SK-N-SH treated with all-trans-retinoic acid at 6 μM for 48 hours (cell line): ENCODE measurements at regions not wholly inside any gene's neighbourhood (a gene's known extent, or its start where the extent isn't known, plus 50 kb on each side); places are given as distances from the start of the nearest gene placed in this dataset.

ENCODE experiments used
- ATAC-seq: fragments of 200-7000 bp; cut with Tn5 transposase; 3 replicates; pipeline ENCODE4 v1.9.1; 2020; ENCODE audit warnings: mild to moderate bottlenecking, moderate library complexity
- ARNTL ChIP-seq: fragments of 450-650 bp; formaldehyde crosslinking; IDR thresholded peaks from 2 replicates; pipeline ENCODE4 v1.5.0; 2020; ENCODE audit warnings: low read depth, mild to moderate bottlenecking, moderate library complexity, borderline replicate concordance
- BACH2 ChIP-seq: fragments of 250-450 bp; sonication (Bioruptor Pico); IDR thresholded peaks from 2 replicates; pipeline ENCODE4 v1.9.0; 2021; ENCODE audit warnings: mild to moderate bottlenecking, borderline replicate concordance
- CREB5 ChIP-seq: fragments of 250-450 bp; sonication (Bioruptor Pico); IDR thresholded peaks from 2 replicates; pipeline ENCODE4 v1.5.1; 2020; ENCODE audit warnings: low read depth, mild to moderate bottlenecking, moderate library complexity
- CSRNP3 ChIP-seq: fragments of 250-450 bp; sonication (Bioruptor Pico); IDR thresholded peaks from 2 replicates; pipeline ENCODE4 v1.5.1; 2021; ENCODE audit warnings: mild to moderate bottlenecking, moderate library complexity
- ESRRG ChIP-seq: fragments of 250-450 bp; sonication (Bioruptor Pico); IDR thresholded peaks from 2 replicates; pipeline ENCODE4 v1.6.1; 2021; ENCODE audit warnings: mild to moderate bottlenecking
- GLIS3 ChIP-seq: fragments of 250-450 bp; sonication (Bioruptor Pico); IDR thresholded peaks from 2 replicates; pipeline ENCODE4 v1.5.0; 2020; ENCODE audit warnings: mild to moderate bottlenecking, moderate library complexity
- ISL1 ChIP-seq: fragments of 250-450 bp; sonication (Bioruptor Pico); IDR thresholded peaks from 2 replicates; pipeline ENCODE4 v2.1.2; 2022; ENCODE audit warnings: mild to moderate bottlenecking, moderate library complexity
- OSR1 ChIP-seq: fragments of 250-450 bp; sonication (Bioruptor Pico); IDR thresholded peaks from 2 replicates; pipeline ENCODE4 v1.8.0; 2022; ENCODE audit warnings: moderate library complexity, mild to moderate bottlenecking, inconsistent platforms
- PATZ1 ChIP-seq: fragments of 250-450 bp; sonication (Bioruptor Pico); IDR thresholded peaks from 2 replicates; pipeline ENCODE4 v1.8.0; 2020; ENCODE audit warnings: mild to moderate bottlenecking, moderate library complexity, borderline replicate concordance
- POU6F1 ChIP-seq: fragments of 250-450 bp; sonication (Bioruptor Pico); IDR thresholded peaks from 2 replicates; pipeline ENCODE4 v1.8.0; 2021; ENCODE audit warnings: low read depth, mild to moderate bottlenecking, moderate library complexity, borderline replicate concordance
- PPARA ChIP-seq: fragments of 250-450 bp; sonication (Bioruptor Pico); IDR thresholded peaks from 2 replicates; pipeline ENCODE4 v1.5.0; 2020; ENCODE audit warnings: mild to moderate bottlenecking, borderline replicate concordance
- RARB ChIP-seq: fragments of 250-450 bp; sonication (Bioruptor Pico); IDR thresholded peaks from 2 replicates; pipeline ENCODE4 v1.8.0; 2021; ENCODE audit warnings: mild to moderate bottlenecking, moderate library complexity
- SNAI2 ChIP-seq: fragments of 250-450 bp; sonication (Bioruptor Pico); IDR thresholded peaks from 2 replicates; pipeline ENCODE4 v1.5.0; 2020; ENCODE audit warnings: mild to moderate bottlenecking, moderate library complexity
- TCF4 ChIP-seq: fragments of 250-450 bp; sonication (Bioruptor Pico); IDR thresholded peaks from 2 replicates; pipeline ENCODE4 v1.8.0; 2021; ENCODE audit warnings: mild to moderate bottlenecking, moderate library complexity, borderline replicate concordance
- TOX ChIP-seq: fragments of 250-450 bp; sonication (Bioruptor Pico); IDR thresholded peaks from 2 replicates; pipeline ENCODE4 v1.8.0; 2021; ENCODE audit warnings: mild to moderate bottlenecking, moderate library complexity, borderline replicate concordance
- TSHZ2 ChIP-seq: fragments of 250-450 bp; sonication (Bioruptor Pico); IDR thresholded peaks from 2 replicates; pipeline ENCODE4 v1.5.0; 2020; ENCODE audit warnings: mild to moderate bottlenecking, moderate library complexity
- ZC3H10 ChIP-seq: fragments of 250-450 bp; sonication (Bioruptor Pico); IDR thresholded peaks from 2 replicates; pipeline ENCODE4 v1.5.1; 2021; ENCODE audit warnings: mild to moderate bottlenecking, moderate library complexity
- ZFP3 ChIP-seq: fragments of 250-450 bp; sonication (Bioruptor Pico); IDR thresholded peaks from 2 replicates; pipeline ENCODE4 v1.5.0; 2020; ENCODE audit warnings: mild to moderate bottlenecking, moderate library complexity
- ZFP30 ChIP-seq: fragments of 450-650 bp; formaldehyde crosslinking; IDR thresholded peaks from 2 replicates; pipeline ENCODE4 v1.5.0; 2022; ENCODE audit warnings: mild to moderate bottlenecking, moderate library complexity
- ZNF565 ChIP-seq: fragments of 450-650 bp; formaldehyde crosslinking; conservative IDR thresholded peaks from 2 replicates; pipeline ENCODE4 v1.5.0; 2020; ENCODE audit warnings: low read depth, mild to moderate bottlenecking, moderate library complexity
- ZNF8 ChIP-seq: fragments of 450-650 bp; formaldehyde crosslinking; IDR thresholded peaks from 2 replicates; pipeline ENCODE4 v1.5.0; 2020; ENCODE audit warnings: mild to moderate bottlenecking, moderate library complexity

- TF ChIP-seq OSR1 (CRISPR knock-in tag) (no peak), CSRNP3 (CRISPR knock-in tag) (no peak), PPARA (CRISPR knock-in tag) (no peak), ZFP30 (CRISPR knock-in tag) (no peak), ISL1 (no peak), GLIS3 (CRISPR knock-in tag) (no peak), TOX (CRISPR knock-in tag) (no peak), ARNTL (CRISPR knock-in tag) (no peak), ZFP3 (CRISPR knock-in tag) (no peak), POU6F1 (CRISPR knock-in tag) (no peak), RARB (no peak), TSHZ2 (CRISPR knock-in tag) (no peak), PATZ1 (CRISPR knock-in tag) (no peak), ESRRG (CRISPR knock-in tag) (no peak), BACH2 (CRISPR knock-in tag) (no peak), SNAI2 (CRISPR knock-in tag) (no peak), ZNF565 (no peak), ZNF8 (CRISPR knock-in tag) (no peak)
- no peak for ATAC-seq
These were observed 425.3 kb upstream of the ANKRD30A start for GRCh38 chr10:36700123-36700522.

- no peak for TF ChIP-seq TOX (CRISPR knock-in tag)
- no peak for TF ChIP-seq TCF4 (CRISPR knock-in tag)
- TF ChIP-seq OSR1 (CRISPR knock-in tag), result no peak
- TF ChIP-seq RARB, result no peak
- no peak for TF ChIP-seq PATZ1 (CRISPR knock-in tag)
- no peak for TF ChIP-seq BACH2 (CRISPR knock-in tag)
- no peak for TF ChIP-seq ZC3H10 (CRISPR knock-in tag)
- no peak for TF ChIP-seq TSHZ2 (CRISPR knock-in tag)
- no peak for TF ChIP-seq ARNTL (CRISPR knock-in tag)
- TF ChIP-seq CSRNP3 (CRISPR knock-in tag), result no peak
- TF ChIP-seq PPARA (CRISPR knock-in tag), result no peak
- TF ChIP-seq ESRRG (CRISPR knock-in tag), result no peak
- no peak for TF ChIP-seq GLIS3 (CRISPR knock-in tag)
- no peak for TF ChIP-seq CREB5 (CRISPR knock-in tag)
- TF ChIP-seq ISL1, result no peak
- no peak for TF ChIP-seq POU6F1 (CRISPR knock-in tag)
- ATAC-seq, result no peak
These were observed 432.6 kb upstream of the ANKRD30A start for GRCh38 chr10:36692759-36693158.
